SK-N-SH treated with all-trans-retinoic acid at 6 μM for 48 hours (cell line): ENCODE measurements at regions not wholly inside any gene's neighbourhood (a gene's known extent, or its start where the extent isn't known, plus 50 kb on each side); places are given as distances from the start of the nearest gene placed in this dataset.

Source experiments
- ATAC-seq: fragments of 200-7000 bp; cut with Tn5 transposase; 3 replicates; pipeline ENCODE4 v1.9.1; 2020; ENCODE audit warnings: mild to moderate bottlenecking, moderate library complexity
- ARNTL ChIP-seq: fragments of 450-650 bp; formaldehyde crosslinking; IDR thresholded peaks from 2 replicates; pipeline ENCODE4 v1.5.0; 2020; ENCODE audit warnings: low read depth, mild to moderate bottlenecking, moderate library complexity, borderline replicate concordance
- BACH2 ChIP-seq: fragments of 250-450 bp; sonication (Bioruptor Pico); IDR thresholded peaks from 2 replicates; pipeline ENCODE4 v1.9.0; 2021; ENCODE audit warnings: mild to moderate bottlenecking, borderline replicate concordance
- CREB5 ChIP-seq: fragments of 250-450 bp; sonication (Bioruptor Pico); IDR thresholded peaks from 2 replicates; pipeline ENCODE4 v1.5.1; 2020; ENCODE audit warnings: low read depth, mild to moderate bottlenecking, moderate library complexity
- CSDC2 ChIP-seq: fragments of 250-450 bp; sonication (Bioruptor Pico); IDR thresholded peaks from 2 replicates; pipeline ENCODE4 v1.5.0; 2020; ENCODE audit warnings: mild to moderate bottlenecking, moderate library complexity
- ESRRG ChIP-seq: fragments of 250-450 bp; sonication (Bioruptor Pico); IDR thresholded peaks from 2 replicates; pipeline ENCODE4 v1.6.1; 2021; ENCODE audit warnings: mild to moderate bottlenecking
- GLIS3 ChIP-seq: fragments of 250-450 bp; sonication (Bioruptor Pico); IDR thresholded peaks from 2 replicates; pipeline ENCODE4 v1.5.0; 2020; ENCODE audit warnings: mild to moderate bottlenecking, moderate library complexity
- ISL1 ChIP-seq: fragments of 250-450 bp; sonication (Bioruptor Pico); IDR thresholded peaks from 2 replicates; pipeline ENCODE4 v2.1.2; 2022; ENCODE audit warnings: mild to moderate bottlenecking, moderate library complexity
- OSR1 ChIP-seq: fragments of 250-450 bp; sonication (Bioruptor Pico); IDR thresholded peaks from 2 replicates; pipeline ENCODE4 v1.8.0; 2022; ENCODE audit warnings: moderate library complexity, mild to moderate bottlenecking, inconsistent platforms
- PPARA ChIP-seq: fragments of 250-450 bp; sonication (Bioruptor Pico); IDR thresholded peaks from 2 replicates; pipeline ENCODE4 v1.5.0; 2020; ENCODE audit warnings: mild to moderate bottlenecking, borderline replicate concordance
- RARB ChIP-seq: fragments of 250-450 bp; sonication (Bioruptor Pico); IDR thresholded peaks from 2 replicates; pipeline ENCODE4 v1.8.0; 2021; ENCODE audit warnings: mild to moderate bottlenecking, moderate library complexity
- SNAI2 ChIP-seq: fragments of 250-450 bp; sonication (Bioruptor Pico); IDR thresholded peaks from 2 replicates; pipeline ENCODE4 v1.5.0; 2020; ENCODE audit warnings: mild to moderate bottlenecking, moderate library complexity
- TCF4 ChIP-seq: fragments of 250-450 bp; sonication (Bioruptor Pico); IDR thresholded peaks from 2 replicates; pipeline ENCODE4 v1.8.0; 2021; ENCODE audit warnings: mild to moderate bottlenecking, moderate library complexity, borderline replicate concordance
- TOX ChIP-seq: fragments of 250-450 bp; sonication (Bioruptor Pico); IDR thresholded peaks from 2 replicates; pipeline ENCODE4 v1.8.0; 2021; ENCODE audit warnings: mild to moderate bottlenecking, moderate library complexity, borderline replicate concordance
- ZC3H10 ChIP-seq: fragments of 250-450 bp; sonication (Bioruptor Pico); IDR thresholded peaks from 2 replicates; pipeline ENCODE4 v1.5.1; 2021; ENCODE audit warnings: mild to moderate bottlenecking, moderate library complexity
- ZFP3 ChIP-seq: fragments of 250-450 bp; sonication (Bioruptor Pico); IDR thresholded peaks from 2 replicates; pipeline ENCODE4 v1.5.0; 2020; ENCODE audit warnings: mild to moderate bottlenecking, moderate library complexity
- ZFP30 ChIP-seq: fragments of 450-650 bp; formaldehyde crosslinking; IDR thresholded peaks from 2 replicates; pipeline ENCODE4 v1.5.0; 2022; ENCODE audit warnings: mild to moderate bottlenecking, moderate library complexity
- ZNF565 ChIP-seq: fragments of 450-650 bp; formaldehyde crosslinking; conservative IDR thresholded peaks from 2 replicates; pipeline ENCODE4 v1.5.0; 2020; ENCODE audit warnings: low read depth, mild to moderate bottlenecking, moderate library complexity
- ZNF70 ChIP-seq: fragments of 450-650 bp; formaldehyde crosslinking; IDR thresholded peaks from 2 replicates; pipeline ENCODE4 v1.5.0; 2020; ENCODE audit warnings: mild to moderate bottlenecking, moderate library complexity
- ZNF8 ChIP-seq: fragments of 450-650 bp; formaldehyde crosslinking; IDR thresholded peaks from 2 replicates; pipeline ENCODE4 v1.5.0; 2020; ENCODE audit warnings: mild to moderate bottlenecking, moderate library complexity
- TF ChIP-seq, protein P1 (sequence below): fragments of 250-450 bp; sonication (Bioruptor Pico); IDR thresholded peaks from 2 replicates; pipeline ENCODE4 v1.5.0; 2020; ENCODE audit warnings: mild to moderate bottlenecking, moderate library complexity
- TF ChIP-seq, protein P2 (sequence below): fragments of 250-450 bp; sonication (Bioruptor Pico); IDR thresholded peaks from 2 replicates; pipeline ENCODE4 v1.5.1; 2021; ENCODE audit warnings: mild to moderate bottlenecking, moderate library complexity
- TF ChIP-seq, protein P3 (sequence below): fragments of 250-450 bp; sonication (Bioruptor Pico); IDR thresholded peaks from 2 replicates; pipeline ENCODE4 v1.8.0; 2020; ENCODE audit warnings: mild to moderate bottlenecking, moderate library complexity, borderline replicate concordance

- no peak for TF ChIP-seq RARB (CRISPR knock-in tag)
- TF ChIP-seq ESRRG (CRISPR knock-in tag): no peak
- no peak for TF ChIP-seq TOX (CRISPR knock-in tag)
- no peak for TF ChIP-seq ZNF8
- TF ChIP-seq ZFP3: no peak
- no peak for TF ChIP-seq TCF4
- TF ChIP-seq BACH2 (CRISPR knock-in tag): no peak
- no peak for TF ChIP-seq ZC3H10 (CRISPR knock-in tag)
- TF ChIP-seq ZNF565 (CRISPR knock-in tag): no peak
Observed at GRCh38 chr7:46841248-46841647, 740.7 kb downstream of the TNS3 start (continued).

- TF ChIP-seq TCF4 (no peak), ZNF565 (CRISPR knock-in tag) (no peak)
- TF ChIP-seq, all 23 proteins: peak for 0
- ATAC-seq: no peak
Observed at GRCh38 chr7:46839651-46840050, 742.3 kb downstream of the TNS3 start.

- no peak for ATAC-seq
- TF ChIP-seq TCF4 (no peak), ZFP30 (CRISPR knock-in tag) (no peak), SNAI2 (no peak), TOX (CRISPR knock-in tag) (no peak), ZNF565 (CRISPR knock-in tag) (no peak), ISL1 (CRISPR knock-in tag) (no peak), PPARA (CRISPR knock-in tag) (no peak), ARNTL (CRISPR knock-in tag) (no peak), CSDC2 (CRISPR knock-in tag) (no peak), CREB5 (CRISPR knock-in tag) (no peak), ZFP3 (no peak), ZNF70 (CRISPR knock-in tag) (no peak)
- TF ChIP-seq, protein P1, sequence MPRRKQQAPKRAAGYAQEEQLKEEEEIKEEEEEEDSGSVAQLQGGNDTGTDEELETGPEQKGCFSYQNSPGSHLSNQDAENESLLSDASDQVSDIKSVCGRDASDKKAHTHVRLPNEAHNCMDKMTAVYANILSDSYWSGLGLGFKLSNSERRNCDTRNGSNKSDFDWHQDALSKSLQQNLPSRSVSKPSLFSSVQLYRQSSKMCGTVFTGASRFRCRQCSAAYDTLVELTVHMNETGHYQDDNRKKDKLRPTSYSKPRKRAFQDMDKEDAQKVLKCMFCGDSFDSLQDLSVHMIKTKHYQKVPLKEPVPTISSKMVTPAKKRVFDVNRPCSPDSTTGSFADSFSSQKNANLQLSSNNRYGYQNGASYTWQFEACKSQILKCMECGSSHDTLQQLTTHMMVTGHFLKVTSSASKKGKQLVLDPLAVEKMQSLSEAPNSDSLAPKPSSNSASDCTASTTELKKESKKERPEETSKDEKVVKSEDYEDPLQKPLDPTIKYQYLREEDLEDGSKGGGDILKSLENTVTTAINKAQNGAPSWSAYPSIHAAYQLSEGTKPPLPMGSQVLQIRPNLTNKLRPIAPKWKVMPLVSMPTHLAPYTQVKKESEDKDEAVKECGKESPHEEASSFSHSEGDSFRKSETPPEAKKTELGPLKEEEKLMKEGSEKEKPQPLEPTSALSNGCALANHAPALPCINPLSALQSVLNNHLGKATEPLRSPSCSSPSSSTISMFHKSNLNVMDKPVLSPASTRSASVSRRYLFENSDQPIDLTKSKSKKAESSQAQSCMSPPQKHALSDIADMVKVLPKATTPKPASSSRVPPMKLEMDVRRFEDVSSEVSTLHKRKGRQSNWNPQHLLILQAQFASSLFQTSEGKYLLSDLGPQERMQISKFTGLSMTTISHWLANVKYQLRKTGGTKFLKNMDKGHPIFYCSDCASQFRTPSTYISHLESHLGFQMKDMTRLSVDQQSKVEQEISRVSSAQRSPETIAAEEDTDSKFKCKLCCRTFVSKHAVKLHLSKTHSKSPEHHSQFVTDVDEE (CRISPR knock-in tag): no peak
- TF ChIP-seq, protein P2, sequence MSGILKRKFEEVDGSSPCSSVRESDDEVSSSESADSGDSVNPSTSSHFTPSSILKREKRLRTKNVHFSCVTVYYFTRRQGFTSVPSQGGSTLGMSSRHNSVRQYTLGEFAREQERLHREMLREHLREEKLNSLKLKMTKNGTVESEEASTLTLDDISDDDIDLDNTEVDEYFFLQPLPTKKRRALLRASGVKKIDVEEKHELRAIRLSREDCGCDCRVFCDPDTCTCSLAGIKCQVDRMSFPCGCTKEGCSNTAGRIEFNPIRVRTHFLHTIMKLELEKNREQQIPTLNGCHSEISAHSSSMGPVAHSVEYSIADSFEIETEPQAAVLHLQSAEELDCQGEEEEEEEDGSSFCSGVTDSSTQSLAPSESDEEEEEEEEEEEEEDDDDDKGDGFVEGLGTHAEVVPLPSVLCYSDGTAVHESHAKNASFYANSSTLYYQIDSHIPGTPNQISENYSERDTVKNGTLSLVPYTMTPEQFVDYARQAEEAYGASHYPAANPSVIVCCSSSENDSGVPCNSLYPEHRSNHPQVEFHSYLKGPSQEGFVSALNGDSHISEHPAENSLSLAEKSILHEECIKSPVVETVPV: no peak
Observed at GRCh38 chr7:46838463-46838862, 743.4 kb downstream of the TNS3 start.

GRCh38 chr7:46835556-46835955 is 746.4 kb downstream of the TNS3 start:
- no peak for ATAC-seq
- TF ChIP-seq SNAI2 (no peak), ZFP3 (no peak), TCF4 (no peak), ZNF8 (no peak), BACH2 (CRISPR knock-in tag) (no peak), CSDC2 (CRISPR knock-in tag) (no peak), ZNF565 (CRISPR knock-in tag) (no peak), CREB5 (CRISPR knock-in tag) (no peak), ARNTL (CRISPR knock-in tag) (no peak), GLIS3 (CRISPR knock-in tag) (no peak), ISL1 (CRISPR knock-in tag) (no peak), ZNF70 (CRISPR knock-in tag) (no peak), TOX (CRISPR knock-in tag) (no peak), OSR1 (no peak)
- TF ChIP-seq, protein P3, sequence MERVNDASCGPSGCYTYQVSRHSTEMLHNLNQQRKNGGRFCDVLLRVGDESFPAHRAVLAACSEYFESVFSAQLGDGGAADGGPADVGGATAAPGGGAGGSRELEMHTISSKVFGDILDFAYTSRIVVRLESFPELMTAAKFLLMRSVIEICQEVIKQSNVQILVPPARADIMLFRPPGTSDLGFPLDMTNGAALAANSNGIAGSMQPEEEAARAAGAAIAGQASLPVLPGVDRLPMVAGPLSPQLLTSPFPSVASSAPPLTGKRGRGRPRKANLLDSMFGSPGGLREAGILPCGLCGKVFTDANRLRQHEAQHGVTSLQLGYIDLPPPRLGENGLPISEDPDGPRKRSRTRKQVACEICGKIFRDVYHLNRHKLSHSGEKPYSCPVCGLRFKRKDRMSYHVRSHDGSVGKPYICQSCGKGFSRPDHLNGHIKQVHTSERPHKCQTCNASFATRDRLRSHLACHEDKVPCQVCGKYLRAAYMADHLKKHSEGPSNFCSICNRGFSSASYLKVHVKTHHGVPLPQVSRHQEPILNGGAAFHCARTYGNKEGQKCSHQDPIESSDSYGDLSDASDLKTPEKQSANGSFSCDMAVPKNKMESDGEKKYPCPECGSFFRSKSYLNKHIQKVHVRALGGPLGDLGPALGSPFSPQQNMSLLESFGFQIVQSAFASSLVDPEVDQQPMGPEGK (CRISPR knock-in tag): no peak
